ENCODE measurements at regions not wholly inside any gene's neighbourhood (a gene's known extent, or its start where the extent isn't known, plus 50 kb on each side); places are given as distances from the start of the nearest gene placed in this dataset.

DNA sequence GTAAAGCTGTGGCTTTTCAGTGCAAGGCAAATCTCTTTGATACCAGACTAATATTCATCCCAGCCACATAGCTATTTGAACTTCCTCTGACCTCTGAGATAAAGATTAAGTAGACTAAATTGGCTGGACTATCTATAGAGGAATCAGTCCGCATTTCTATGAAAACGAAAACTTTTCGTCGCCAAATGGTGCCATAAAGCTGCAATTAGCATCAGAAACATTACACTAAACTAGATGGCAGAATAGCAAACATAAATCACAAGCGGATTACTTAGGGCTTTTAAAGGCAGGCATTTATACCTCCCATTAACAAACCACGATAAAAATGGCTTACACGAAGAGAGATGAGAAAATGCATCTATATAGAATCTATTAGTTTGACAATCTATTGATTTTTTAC is 1009.7 kb upstream of the CDH6 start:
- DNase-seq (no peak), ATAC-seq (no peak)
- H3K36me3 ChIP-seq (ENCODE audit: control insufficient read depth, insufficient read depth, low read length), result no peaks in the 10 kb centered on the region
- TF ChIP-seq, protein P1, sequence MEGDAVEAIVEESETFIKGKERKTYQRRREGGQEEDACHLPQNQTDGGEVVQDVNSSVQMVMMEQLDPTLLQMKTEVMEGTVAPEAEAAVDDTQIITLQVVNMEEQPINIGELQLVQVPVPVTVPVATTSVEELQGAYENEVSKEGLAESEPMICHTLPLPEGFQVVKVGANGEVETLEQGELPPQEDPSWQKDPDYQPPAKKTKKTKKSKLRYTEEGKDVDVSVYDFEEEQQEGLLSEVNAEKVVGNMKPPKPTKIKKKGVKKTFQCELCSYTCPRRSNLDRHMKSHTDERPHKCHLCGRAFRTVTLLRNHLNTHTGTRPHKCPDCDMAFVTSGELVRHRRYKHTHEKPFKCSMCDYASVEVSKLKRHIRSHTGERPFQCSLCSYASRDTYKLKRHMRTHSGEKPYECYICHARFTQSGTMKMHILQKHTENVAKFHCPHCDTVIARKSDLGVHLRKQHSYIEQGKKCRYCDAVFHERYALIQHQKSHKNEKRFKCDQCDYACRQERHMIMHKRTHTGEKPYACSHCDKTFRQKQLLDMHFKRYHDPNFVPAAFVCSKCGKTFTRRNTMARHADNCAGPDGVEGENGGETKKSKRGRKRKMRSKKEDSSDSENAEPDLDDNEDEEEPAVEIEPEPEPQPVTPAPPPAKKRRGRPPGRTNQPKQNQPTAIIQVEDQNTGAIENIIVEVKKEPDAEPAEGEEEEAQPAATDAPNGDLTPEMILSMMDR (IDR thresholded peaks at IDR 0.05), result no peak
- no peaks in the 10 kb centered on the region for H3K27me3 ChIP-seq (ENCODE audit: control insufficient read depth, insufficient read depth, low read length)
- Mint-ChIP-seq H3K27me3 (ENCODE audit: low read depth in 2 of 2) (no peaks in the 10 kb centered on the region), H3K36me3 (no peaks in the 10 kb centered on the region), H3K27ac (no peak overlapping the region), H3K9me3 (peaks cover 9 to 23% of the 10 kb centered on the region in 2 donors), H3K4me3 (no peak overlapping the region), H3K4me1 (no peaks in the 10 kb centered on the region)
- no peak overlapping the region for H3K27ac ChIP-seq (ENCODE audit: low read length)
- no peaks in the 10 kb centered on the region for H3K4me1 ChIP-seq (ENCODE audit: control insufficient read depth, insufficient read depth, low read length)
- H3K4me3 ChIP-seq (ENCODE audit: low read length), result no peak overlapping the region
- intact Hi-C loops (cut with micrococcal nuclease), result no loop called here
- H3K9me3 ChIP-seq (ENCODE audit: control insufficient read depth, insufficient read depth, low read length), result peaks cover 6% of the 10 kb centered on the region
- WGBS (ENCODE audit: insufficient coverage), result 89% methylated on average over 5 of the region's 7 CpGs

DNA sequence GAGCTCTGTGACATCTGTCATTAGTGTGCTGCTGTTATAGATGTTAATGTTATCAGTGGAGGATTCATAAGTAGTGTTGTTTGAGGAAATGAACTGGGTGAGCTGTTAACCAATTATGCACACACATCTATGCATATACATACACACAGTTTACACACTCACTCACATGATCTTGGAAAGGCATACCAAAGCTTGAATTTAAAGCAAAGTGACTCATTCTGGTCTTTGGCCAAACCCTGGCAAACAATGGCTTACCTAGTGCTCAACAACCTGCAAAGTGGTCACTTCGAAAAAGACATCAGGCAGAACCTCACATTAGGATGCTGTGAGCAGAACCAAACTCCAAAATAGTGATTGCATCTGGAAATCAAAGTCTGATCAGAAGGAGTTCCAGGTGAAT is 1037.3 kb upstream of the CDH6 start:
- 61% methylated on average over 1 of the region's 1 CpG for WGBS (ENCODE audit: insufficient coverage)
- Histone ChIP-seq H3K36me3 (ENCODE audit: control insufficient read depth, insufficient read depth, low read length) (no peaks in the 10 kb centered on the region), H3K27me3 (ENCODE audit: control insufficient read depth, insufficient read depth, low read length) (no peaks in the 10 kb centered on the region), H3K4me3 (ENCODE audit: low read length) (no peak overlapping the region), H3K27ac (ENCODE audit: low read length) (no peak overlapping the region), H3K9me3 (ENCODE audit: control insufficient read depth, insufficient read depth, low read length) (peaks cover 10% of the 10 kb centered on the region), H3K4me1 (ENCODE audit: control insufficient read depth, insufficient read depth, low read length) (no peaks in the 10 kb centered on the region)
- no peak overlapping the region for H3K4me3 Mint-ChIP-seq
- H3K36me3 Mint-ChIP-seq, result peaks cover 26% of the 10 kb centered on the region
- ATAC-seq (no peak), DNase-seq (no peak)
- no peaks in the 10 kb centered on the region for H3K27me3 Mint-ChIP-seq (ENCODE audit: low read depth in 2 of 2)
- TF ChIP-seq, protein P1 (IDR thresholded peaks at IDR 0.05), result no peak
- intact Hi-C loops (cut with micrococcal nuclease), result no loop called here
- no peak overlapping the region for H3K27ac Mint-ChIP-seq
- H3K4me1 Mint-ChIP-seq, result no peaks in the 10 kb centered on the region
- peaks cover 22 to 23% of the 10 kb centered on the region in 2 donors for H3K9me3 Mint-ChIP-seq

DNA sequence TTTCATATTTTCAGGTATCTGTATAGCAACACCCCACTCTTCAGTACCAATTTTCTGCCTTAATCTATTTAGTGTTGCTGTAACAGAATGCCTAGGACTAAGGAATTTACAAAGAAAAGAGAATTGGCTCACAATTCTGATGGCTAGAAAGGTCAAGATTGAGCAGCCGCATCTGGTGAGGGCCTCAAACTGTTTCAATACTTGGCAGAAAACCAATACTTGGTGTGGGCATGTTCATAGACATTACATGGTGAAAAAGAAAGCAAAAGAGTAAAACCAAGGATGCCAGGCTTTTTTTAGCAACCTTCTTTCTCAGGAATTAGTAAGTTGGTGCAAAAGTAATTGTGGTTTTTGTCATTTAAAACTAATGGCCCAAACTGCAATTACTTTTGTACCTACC is 1041.1 kb upstream of the CDH6 start:
- H3K27me3 ChIP-seq (ENCODE audit: control insufficient read depth, insufficient read depth, low read length), result no peaks in the 10 kb centered on the region
- H3K36me3 ChIP-seq (ENCODE audit: control insufficient read depth, insufficient read depth, low read length), result no peaks in the 10 kb centered on the region
- WGBS (ENCODE audit: insufficient coverage), result 92% methylated on average over 1 of the region's 1 CpG
- peaks cover 23 to 25% of the 10 kb centered on the region in 2 donors for H3K9me3 Mint-ChIP-seq
- peaks cover 3% of the 10 kb centered on the region for H3K9me3 ChIP-seq (ENCODE audit: control insufficient read depth, insufficient read depth, low read length)
- no peaks in the 10 kb centered on the region for H3K4me1 ChIP-seq (ENCODE audit: control insufficient read depth, insufficient read depth, low read length)
- intact Hi-C loops (cut with micrococcal nuclease), result no loop called here
- no peak for DNase-seq
- no peak overlapping the region for H3K4me3 ChIP-seq (ENCODE audit: low read length)
- no peak overlapping the region for H3K27ac ChIP-seq (ENCODE audit: low read length)
- H3K4me1 Mint-ChIP-seq, result no peaks in the 10 kb centered on the region
- no peak for ATAC-seq
- H3K27me3 Mint-ChIP-seq (ENCODE audit: low read depth in 2 of 2), result no peaks in the 10 kb centered on the region
- no peak overlapping the region for H3K4me3 Mint-ChIP-seq
- no peak overlapping the region for H3K27ac Mint-ChIP-seq
- H3K36me3 Mint-ChIP-seq, result peaks cover 19% of the 10 kb centered on the region
- TF ChIP-seq, protein P1 (IDR thresholded peaks at IDR 0.05), result no peak

DNA sequence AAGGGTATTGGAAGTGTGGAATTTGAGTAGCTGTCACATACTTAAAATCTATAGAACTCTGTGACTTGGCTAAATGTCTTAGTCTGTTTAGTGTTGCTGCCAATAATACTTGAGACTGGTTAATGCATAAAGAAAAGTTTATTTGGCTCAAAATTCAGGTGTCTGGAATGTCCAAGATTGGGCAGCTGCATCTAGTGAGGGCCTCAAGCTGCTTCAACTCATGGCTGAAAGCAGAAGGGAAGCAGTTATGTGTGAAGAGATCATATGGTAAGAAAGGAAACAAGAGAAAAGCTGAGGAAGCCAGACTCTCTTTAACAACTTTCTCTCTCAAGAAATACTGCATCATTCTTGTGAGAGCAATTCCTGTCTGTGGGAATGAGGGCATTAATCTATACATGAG is 1043.3 kb upstream of the CDH6 start:
- Histone ChIP-seq H3K27me3 (ENCODE audit: control insufficient read depth, insufficient read depth, low read length) (no peaks in the 10 kb centered on the region), H3K9me3 (ENCODE audit: control insufficient read depth, insufficient read depth, low read length) (peaks cover 3% of the 10 kb centered on the region), H3K27ac (ENCODE audit: low read length) (no peak overlapping the region), H3K4me3 (ENCODE audit: low read length) (no peak overlapping the region), H3K36me3 (ENCODE audit: control insufficient read depth, insufficient read depth, low read length) (no peaks in the 10 kb centered on the region), H3K4me1 (ENCODE audit: control insufficient read depth, insufficient read depth, low read length) (no peaks in the 10 kb centered on the region)
- no peak for DNase-seq
- H3K4me3 Mint-ChIP-seq, result no peak overlapping the region
- TF ChIP-seq, protein P1 (IDR thresholded peaks at IDR 0.05), result no peak
- ATAC-seq, result no peak
- peaks cover 24 to 34% of the 10 kb centered on the region in 2 donors for H3K9me3 Mint-ChIP-seq
- H3K27ac Mint-ChIP-seq, result no peak overlapping the region
- intact Hi-C loops (cut with micrococcal nuclease), result no loop called here
- H3K27me3 Mint-ChIP-seq (ENCODE audit: low read depth in 2 of 2), result no peaks in the 10 kb centered on the region
- no peaks in the 10 kb centered on the region for H3K4me1 Mint-ChIP-seq
- peaks cover 29% of the 10 kb centered on the region for H3K36me3 Mint-ChIP-seq
